ENCODE measurements at regions not wholly inside any gene's neighbourhood (a gene's known extent, or its start where the extent isn't known, plus 50 kb on each side); places are given as distances from the start of the nearest gene placed in this dataset.

GRCh38 chr13:19239114-19239860 lies 57.7 kb upstream of the TUBA3C start:
- 59% methylated on average over 6 of the region's 6 CpGs for WGBS
- no peak for TF ChIP-seq JUND (IDR thresholded peaks at IDR 0.05)
- TF ChIP-seq SP1 (IDR thresholded peaks at IDR 0.05) = no peak
- TF ChIP-seq HNF4A (conservative IDR thresholded peaks at IDR 0.05) = no peak
- no peak for TF ChIP-seq YY1 (IDR thresholded peaks at IDR 0.05)
- TF ChIP-seq HNF4G (IDR thresholded peaks at IDR 0.05) = no peak
- TF ChIP-seq FOXA2 (IDR thresholded peaks at IDR 0.05) = no peak

More at GRCh38 chr13:19239114-19239860, 57.7 kb upstream of the TUBA3C start:
- no peak for DNase-seq (ENCODE audit: low spot score)
- no peak overlapping the region for H3K27ac ChIP-seq (ENCODE audit: low read depth in 1 of 2, low read length in 2 of 2)
- H3K4me1 ChIP-seq (ENCODE audit: control insufficient read depth in 4 of 4, insufficient read depth in 4 of 4, low read length in 3 of 4) = no peaks in the 10 kb centered on the region
- no peak overlapping the region for H3K9ac ChIP-seq (ENCODE audit: low read depth in 1 of 2, low read length in 2 of 2)
- H3K4me3 ChIP-seq (ENCODE audit: low read depth in 1 of 3, low read length in 3 of 3) = no peak overlapping the region
- peaks cover 0 to 3% (median 0%) of the 10 kb centered on the region in 4 donors for H3K27me3 ChIP-seq (ENCODE audit: control insufficient read depth in 4 of 4, insufficient read depth in 4 of 4, low read length in 3 of 4)
- H3K9me3 ChIP-seq (ENCODE audit: control insufficient read depth in 4 of 4, low read length in 3 of 4) = no peaks in the 10 kb centered on the region
- no peaks in the 10 kb centered on the region for H3K36me3 ChIP-seq (ENCODE audit: control insufficient read depth in 4 of 4, insufficient read depth in 3 of 4, low read depth in 1 of 4, low read length in 3 of 4)

All from liver (tissue), 7 donors.